Skeletal muscle satellite cell (primary cell): ENCODE measurements at regions not wholly inside any gene's neighbourhood (a gene's known extent, or its start where the extent isn't known, plus 50 kb on each side); places are given as distances from the start of the nearest gene placed in this dataset.
"Not testable (repeated sequence)": the region's sequence is repeated elsewhere in the genome, so short reads cannot be mapped to it uniquely, and the experiment has no call there.

Source experiments
- H3K27me3 ChIP-seq: 2 replicates; pipeline ENCODE4 v1.7.0; 2013; ENCODE audit warnings: low read length; ENCODE audit not compliant: control insufficient read depth, insufficient read depth
- H3K36me3 ChIP-seq: 2 replicates; pipeline ENCODE4 v1.7.0; 2013; ENCODE audit warnings: mild to moderate bottlenecking, control low read depth, low read length; ENCODE audit not compliant: insufficient read depth
- H3K4me1 ChIP-seq: 2 replicates; pipeline ENCODE4 v1.7.0; 2013; ENCODE audit warnings: low read length; ENCODE audit not compliant: control insufficient read depth, insufficient read depth
- H3K4me2 ChIP-seq: 2 replicates; pipeline ENCODE4 v1.7.0; 2013; ENCODE audit warnings: mild to moderate bottlenecking, low read length
- H3K4me3 ChIP-seq: 2 replicates; pipeline ENCODE4 v1.7.0; 2013; ENCODE audit warnings: low read length
- H3K9ac ChIP-seq: 2 replicates; pipeline ENCODE4 v1.7.0; 2013; ENCODE audit warnings: mild to moderate bottlenecking, low read depth, low read length, moderate library complexity
- H3K9me3 ChIP-seq: replicated peaks from 2 replicates; pipeline ENCODE4 v1.7.0; 2013; ENCODE audit warnings: mild to moderate bottlenecking, control low read depth, low read length

- H3K9me3 ChIP-seq = peaks cover 34% of the 10 kb centered on the region
- no peaks in the 10 kb centered on the region for H3K36me3 ChIP-seq
- H3K4me2 ChIP-seq = no peak overlapping the region
- H3K4me3 ChIP-seq = no peak overlapping the region
- H3K27me3 ChIP-seq = no peaks in the 10 kb centered on the region
- H3K4me1 ChIP-seq = no peaks in the 10 kb centered on the region
- no peak overlapping the region for H3K9ac ChIP-seq
Measured at GRCh38 chr12:34300376-34301250, 278.3 kb downstream of the ALG10 start.

GRCh38 chr12:34301251-34302130, 279.2 kb downstream of the ALG10 start:
- Histone ChIP-seq H3K27me3 (no peaks in the 10 kb centered on the region), H3K4me1 (no peaks in the 10 kb centered on the region), H3K9me3 (peaks cover 34% of the 10 kb centered on the region), H3K36me3 (no peaks in the 10 kb centered on the region), H3K9ac (no peak overlapping the region), H3K4me3 (no peak overlapping the region), H3K4me2 (no peak overlapping the region)

- Histone ChIP-seq H3K9ac (no peak overlapping the region), H3K9me3 (peaks cover 34% of the 10 kb centered on the region), H3K36me3 (no peaks in the 10 kb centered on the region), H3K4me1 (no peaks in the 10 kb centered on the region), H3K27me3 (no peaks in the 10 kb centered on the region), H3K4me2 (no peak overlapping the region), H3K4me3 (no peak overlapping the region)
Measured at GRCh38 chr12:34302131-34302885, 280.0 kb downstream of the ALG10 start.

- no peak overlapping the region for H3K9ac ChIP-seq
- no peak overlapping the region for H3K4me3 ChIP-seq
- H3K9me3 ChIP-seq = peaks cover 28% of the 10 kb centered on the region
- H3K4me1 ChIP-seq = no peaks in the 10 kb centered on the region
- H3K27me3 ChIP-seq = no peaks in the 10 kb centered on the region
- no peak overlapping the region for H3K4me2 ChIP-seq
- no peaks in the 10 kb centered on the region for H3K36me3 ChIP-seq
Measured at GRCh38 chr12:34303091-34303870, 281.0 kb downstream of the ALG10 start.

- H3K9ac ChIP-seq = no peak overlapping the region
- H3K4me1 ChIP-seq = no peaks in the 10 kb centered on the region
- H3K4me3 ChIP-seq = no peak overlapping the region
- H3K9me3 ChIP-seq = peaks cover 27% of the 10 kb centered on the region
- H3K36me3 ChIP-seq = no peaks in the 10 kb centered on the region
- no peaks in the 10 kb centered on the region for H3K27me3 ChIP-seq
- no peak overlapping the region for H3K4me2 ChIP-seq
Measured at GRCh38 chr12:34304001-34304400, 281.7 kb downstream of the ALG10 start.

GRCh38 chr12:34304546-34304945, 282.2 kb downstream of the ALG10 start:
- Histone ChIP-seq H3K4me1 (no peaks in the 10 kb centered on the region), H3K4me2 (no peak overlapping the region), H3K9ac (no peak overlapping the region), H3K9me3 (peaks cover 27% of the 10 kb centered on the region), H3K36me3 (no peaks in the 10 kb centered on the region), H3K27me3 (no peaks in the 10 kb centered on the region), H3K4me3 (no peak overlapping the region)

GRCh38 chr12:34305176-34305575, 282.9 kb downstream of the ALG10 start:
- Histone ChIP-seq H3K9ac (no peak overlapping the region), H3K4me1 (no peaks in the 10 kb centered on the region), H3K4me3 (no peak overlapping the region), H3K27me3 (no peaks in the 10 kb centered on the region), H3K9me3 (peaks cover 27% of the 10 kb centered on the region), H3K4me2 (no peak overlapping the region), H3K36me3 (no peaks in the 10 kb centered on the region)

GRCh38 chr12:34306133-34306830, 284.0 kb downstream of the ALG10 start:
- H3K9ac ChIP-seq = no peak overlapping the region
- H3K4me3 ChIP-seq = no peak overlapping the region
- no peaks in the 10 kb centered on the region for H3K27me3 ChIP-seq
- H3K9me3 ChIP-seq = peaks cover 27% of the 10 kb centered on the region
- H3K4me1 ChIP-seq = no peaks in the 10 kb centered on the region
- no peaks in the 10 kb centered on the region for H3K36me3 ChIP-seq
- no peak overlapping the region for H3K4me2 ChIP-seq

GRCh38 chr12:34309806-34310804, 287.8 kb downstream of the ALG10 start:
- not testable (repeated sequence) for H3K27me3 ChIP-seq, H3K4me1 ChIP-seq
- H3K9me3 ChIP-seq = peaks cover 13% of the 10 kb centered on the region

More at GRCh38 chr12:34309806-34310804, 287.8 kb downstream of the ALG10 start:
- not testable (repeated sequence) for H3K36me3 ChIP-seq, H3K4me2 ChIP-seq, H3K9ac ChIP-seq, H3K4me3 ChIP-seq
